SK-N-SH treated with all-trans-retinoic acid at 6 μM for 48 hours (cell line): ENCODE measurements at regions not wholly inside any gene's neighbourhood (a gene's known extent, or its start where the extent isn't known, plus 50 kb on each side); places are given as distances from the start of the nearest gene placed in this dataset.

Experiments used
- ATAC-seq: fragments of 200-7000 bp; cut with Tn5 transposase; 3 replicates; pipeline ENCODE4 v1.9.1; 2020; ENCODE audit warnings: mild to moderate bottlenecking, moderate library complexity
- ARNTL ChIP-seq: fragments of 450-650 bp; formaldehyde crosslinking; IDR thresholded peaks from 2 replicates; pipeline ENCODE4 v1.5.0; 2020; ENCODE audit warnings: low read depth, mild to moderate bottlenecking, moderate library complexity, borderline replicate concordance
- ESRRG ChIP-seq: fragments of 250-450 bp; sonication (Bioruptor Pico); IDR thresholded peaks from 2 replicates; pipeline ENCODE4 v1.6.1; 2021; ENCODE audit warnings: mild to moderate bottlenecking
- OSR1 ChIP-seq: fragments of 250-450 bp; sonication (Bioruptor Pico); IDR thresholded peaks from 2 replicates; pipeline ENCODE4 v1.8.0; 2022; ENCODE audit warnings: moderate library complexity, mild to moderate bottlenecking, inconsistent platforms
- SNAI2 ChIP-seq: fragments of 250-450 bp; sonication (Bioruptor Pico); IDR thresholded peaks from 2 replicates; pipeline ENCODE4 v1.5.0; 2020; ENCODE audit warnings: mild to moderate bottlenecking, moderate library complexity
- TOX ChIP-seq: fragments of 250-450 bp; sonication (Bioruptor Pico); IDR thresholded peaks from 2 replicates; pipeline ENCODE4 v1.8.0; 2021; ENCODE audit warnings: mild to moderate bottlenecking, moderate library complexity, borderline replicate concordance
- ZFP3 ChIP-seq: fragments of 250-450 bp; sonication (Bioruptor Pico); IDR thresholded peaks from 2 replicates; pipeline ENCODE4 v1.5.0; 2020; ENCODE audit warnings: mild to moderate bottlenecking, moderate library complexity
- ZNF565 ChIP-seq: fragments of 450-650 bp; formaldehyde crosslinking; conservative IDR thresholded peaks from 2 replicates; pipeline ENCODE4 v1.5.0; 2020; ENCODE audit warnings: low read depth, mild to moderate bottlenecking, moderate library complexity
- ZNF70 ChIP-seq: fragments of 450-650 bp; formaldehyde crosslinking; IDR thresholded peaks from 2 replicates; pipeline ENCODE4 v1.5.0; 2020; ENCODE audit warnings: mild to moderate bottlenecking, moderate library complexity
- ZNF8 ChIP-seq: fragments of 450-650 bp; formaldehyde crosslinking; IDR thresholded peaks from 2 replicates; pipeline ENCODE4 v1.5.0; 2020; ENCODE audit warnings: mild to moderate bottlenecking, moderate library complexity
- TF ChIP-seq, protein P1 (sequence below): fragments of 250-450 bp; sonication (Bioruptor Pico); IDR thresholded peaks from 2 replicates; pipeline ENCODE4 v1.5.0; 2020; ENCODE audit warnings: mild to moderate bottlenecking, moderate library complexity
- TF ChIP-seq, protein P2 (sequence below): fragments of 250-450 bp; sonication (Bioruptor Pico); IDR thresholded peaks from 2 replicates; pipeline ENCODE4 v1.8.0; 2021; ENCODE audit warnings: low read depth, mild to moderate bottlenecking, moderate library complexity, borderline replicate concordance
- TF ChIP-seq, protein P3 (sequence below): fragments of 250-450 bp; sonication (Bioruptor Pico); IDR thresholded peaks from 2 replicates; pipeline ENCODE4 v1.8.0; 2020; ENCODE audit warnings: mild to moderate bottlenecking, moderate library complexity, borderline replicate concordance
- TF ChIP-seq, protein P4 (sequence below): fragments of 250-450 bp; sonication (Bioruptor Pico); IDR thresholded peaks from 2 replicates; pipeline ENCODE4 v1.5.1; 2020; ENCODE audit warnings: low read depth, mild to moderate bottlenecking, moderate library complexity

DNA sequence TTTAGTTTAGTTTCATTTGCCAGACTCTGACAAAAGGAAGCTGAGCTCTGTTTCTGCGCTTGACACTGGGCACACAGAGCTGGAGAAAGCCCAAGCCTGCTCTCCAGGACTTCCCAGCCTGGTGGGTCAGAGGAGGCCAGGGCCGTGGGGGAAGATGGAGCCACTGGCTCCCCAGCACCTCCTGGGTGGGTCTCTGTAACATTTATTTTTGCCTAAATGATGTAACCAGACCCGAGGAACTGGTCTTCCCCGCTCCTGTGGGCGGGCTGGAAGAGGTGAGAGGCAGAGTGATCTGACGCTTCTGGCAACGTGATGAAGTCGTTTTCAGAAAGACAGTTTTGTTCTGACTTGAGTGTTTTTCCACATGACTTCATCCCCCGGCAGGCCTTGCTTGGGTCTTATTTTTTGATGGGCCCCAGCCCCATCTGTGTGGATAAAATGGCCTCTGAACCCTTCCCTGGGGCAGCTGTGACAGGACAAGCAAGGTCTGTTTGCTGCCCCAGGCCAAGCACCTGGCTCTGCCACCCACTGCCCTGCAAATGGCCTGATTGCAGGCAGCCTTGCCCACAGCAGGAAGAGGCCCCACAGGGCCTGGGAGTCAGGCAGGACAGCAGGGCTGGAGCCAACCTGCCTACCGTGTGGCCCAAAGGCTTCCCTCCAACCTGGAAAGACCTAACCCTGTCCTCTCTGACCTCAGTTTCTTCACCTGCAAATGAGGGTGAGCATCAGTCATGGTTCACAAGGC is 304.9 kb upstream of the ZMIZ1 start:
- TF ChIP-seq ZNF70 (CRISPR knock-in tag) (no peak), ESRRG (CRISPR knock-in tag) (no peak)
- no peak for ATAC-seq

DNA sequence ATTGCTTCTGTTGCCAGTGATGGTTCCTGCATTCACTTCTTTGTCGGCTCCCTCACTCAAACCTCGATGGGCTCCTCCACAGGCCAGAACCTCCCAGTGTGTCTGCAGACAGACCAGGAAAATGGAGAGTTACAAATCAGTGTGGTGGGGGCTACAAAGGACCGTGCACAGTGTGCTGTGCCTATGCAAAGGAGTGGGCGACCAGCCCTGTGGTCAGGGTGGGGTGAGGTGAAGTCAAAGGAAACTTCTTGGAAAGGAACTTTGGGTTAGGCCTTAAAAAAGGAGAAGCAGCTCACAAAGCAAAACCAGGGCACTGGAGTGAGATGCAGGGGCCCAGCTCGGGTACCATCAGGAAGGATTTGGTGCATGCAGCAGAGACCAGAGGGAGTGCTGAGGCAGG is 304.3 kb upstream of the ZMIZ1 start:
- no peak for TF ChIP-seq ZNF8 (CRISPR knock-in tag)
- TF ChIP-seq, protein P1, sequence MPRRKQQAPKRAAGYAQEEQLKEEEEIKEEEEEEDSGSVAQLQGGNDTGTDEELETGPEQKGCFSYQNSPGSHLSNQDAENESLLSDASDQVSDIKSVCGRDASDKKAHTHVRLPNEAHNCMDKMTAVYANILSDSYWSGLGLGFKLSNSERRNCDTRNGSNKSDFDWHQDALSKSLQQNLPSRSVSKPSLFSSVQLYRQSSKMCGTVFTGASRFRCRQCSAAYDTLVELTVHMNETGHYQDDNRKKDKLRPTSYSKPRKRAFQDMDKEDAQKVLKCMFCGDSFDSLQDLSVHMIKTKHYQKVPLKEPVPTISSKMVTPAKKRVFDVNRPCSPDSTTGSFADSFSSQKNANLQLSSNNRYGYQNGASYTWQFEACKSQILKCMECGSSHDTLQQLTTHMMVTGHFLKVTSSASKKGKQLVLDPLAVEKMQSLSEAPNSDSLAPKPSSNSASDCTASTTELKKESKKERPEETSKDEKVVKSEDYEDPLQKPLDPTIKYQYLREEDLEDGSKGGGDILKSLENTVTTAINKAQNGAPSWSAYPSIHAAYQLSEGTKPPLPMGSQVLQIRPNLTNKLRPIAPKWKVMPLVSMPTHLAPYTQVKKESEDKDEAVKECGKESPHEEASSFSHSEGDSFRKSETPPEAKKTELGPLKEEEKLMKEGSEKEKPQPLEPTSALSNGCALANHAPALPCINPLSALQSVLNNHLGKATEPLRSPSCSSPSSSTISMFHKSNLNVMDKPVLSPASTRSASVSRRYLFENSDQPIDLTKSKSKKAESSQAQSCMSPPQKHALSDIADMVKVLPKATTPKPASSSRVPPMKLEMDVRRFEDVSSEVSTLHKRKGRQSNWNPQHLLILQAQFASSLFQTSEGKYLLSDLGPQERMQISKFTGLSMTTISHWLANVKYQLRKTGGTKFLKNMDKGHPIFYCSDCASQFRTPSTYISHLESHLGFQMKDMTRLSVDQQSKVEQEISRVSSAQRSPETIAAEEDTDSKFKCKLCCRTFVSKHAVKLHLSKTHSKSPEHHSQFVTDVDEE (CRISPR knock-in tag), result no peak
- no peak for TF ChIP-seq OSR1 (CRISPR knock-in tag)
- TF ChIP-seq, all 23 proteins: peak for 0
- no peak for ATAC-seq

DNA sequence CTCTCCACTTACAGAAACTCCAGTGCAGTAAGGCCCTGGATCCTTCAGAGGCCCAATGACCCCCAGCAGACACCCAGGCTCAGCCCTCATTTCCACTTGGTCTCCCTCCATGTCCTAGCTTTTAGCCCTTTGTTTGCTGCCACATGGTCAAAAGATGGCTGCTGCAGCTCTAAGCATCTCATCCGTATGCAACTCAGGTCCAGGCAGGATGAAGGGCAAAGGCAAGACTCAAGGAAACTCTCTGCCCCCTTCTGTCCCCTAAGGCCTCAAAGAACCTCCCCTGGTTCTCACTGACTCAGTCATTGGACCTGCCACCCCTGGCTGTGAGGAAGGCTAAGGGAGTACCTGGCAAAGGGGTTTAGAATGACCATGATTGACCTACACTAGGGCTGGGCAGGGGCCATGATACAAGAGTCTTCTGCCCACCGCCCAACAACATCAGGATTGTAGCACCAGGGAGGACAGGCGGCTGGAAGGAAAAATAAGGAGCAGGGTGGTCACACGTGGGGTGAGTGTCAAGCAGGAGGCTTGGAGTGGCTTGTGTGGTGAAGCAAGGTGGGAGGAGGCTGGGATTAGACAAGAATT is 303.8 kb upstream of the ZMIZ1 start:
- TF ChIP-seq OSR1 (CRISPR knock-in tag) (no peak), SNAI2 (CRISPR knock-in tag) (no peak), TOX (CRISPR knock-in tag) (no peak), ESRRG (CRISPR knock-in tag) (no peak)
- no peak for ATAC-seq

DNA sequence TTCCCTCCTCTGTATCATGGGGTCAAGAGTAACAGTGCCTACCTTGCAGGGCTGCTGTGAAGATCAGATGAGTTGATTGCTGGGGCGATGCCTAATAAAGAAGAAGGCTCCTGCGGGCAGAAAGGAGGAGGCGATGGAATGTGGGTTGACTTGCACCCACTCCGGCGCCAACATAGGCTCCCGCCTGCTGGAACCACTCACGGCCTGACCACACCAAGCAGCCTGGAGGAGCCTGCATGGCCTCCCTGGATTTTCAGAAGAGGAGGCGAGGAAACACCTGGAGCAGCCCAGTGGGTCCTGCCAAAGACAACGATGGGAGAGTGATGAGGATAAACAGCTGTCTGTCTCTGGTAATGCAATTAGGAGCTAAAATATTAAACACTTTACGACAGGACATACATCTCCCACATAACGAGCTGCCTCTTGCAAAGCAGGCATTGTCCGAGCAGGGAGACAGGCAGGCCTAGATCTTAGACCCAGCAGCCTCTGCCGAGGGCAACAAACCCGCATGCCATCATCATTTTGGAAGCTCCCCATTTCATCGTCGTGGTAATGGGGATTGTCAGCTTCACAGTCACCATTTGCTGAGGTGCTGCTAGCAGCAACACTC is 302.9 kb upstream of the ZMIZ1 start:
- ATAC-seq, result no peak
- TF ChIP-seq, protein P1 (CRISPR knock-in tag), result 0 out of 2 replicates have a peak, but pooled peaks have one; percentile 32
- TF ChIP-seq, protein P2, sequence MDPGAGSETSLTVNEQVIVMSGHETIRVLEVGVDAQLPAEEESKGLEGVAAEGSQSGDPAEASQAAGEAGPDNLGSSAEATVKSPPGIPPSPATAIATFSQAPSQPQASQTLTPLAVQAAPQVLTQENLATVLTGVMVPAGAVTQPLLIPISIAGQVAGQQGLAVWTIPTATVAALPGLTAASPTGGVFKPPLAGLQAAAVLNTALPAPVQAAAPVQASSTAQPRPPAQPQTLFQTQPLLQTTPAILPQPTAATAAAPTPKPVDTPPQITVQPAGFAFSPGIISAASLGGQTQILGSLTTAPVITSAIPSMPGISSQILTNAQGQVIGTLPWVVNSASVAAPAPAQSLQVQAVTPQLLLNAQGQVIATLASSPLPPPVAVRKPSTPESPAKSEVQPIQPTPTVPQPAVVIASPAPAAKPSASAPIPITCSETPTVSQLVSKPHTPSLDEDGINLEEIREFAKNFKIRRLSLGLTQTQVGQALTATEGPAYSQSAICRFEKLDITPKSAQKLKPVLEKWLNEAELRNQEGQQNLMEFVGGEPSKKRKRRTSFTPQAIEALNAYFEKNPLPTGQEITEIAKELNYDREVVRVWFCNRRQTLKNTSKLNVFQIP (CRISPR knock-in tag), result no peak

DNA sequence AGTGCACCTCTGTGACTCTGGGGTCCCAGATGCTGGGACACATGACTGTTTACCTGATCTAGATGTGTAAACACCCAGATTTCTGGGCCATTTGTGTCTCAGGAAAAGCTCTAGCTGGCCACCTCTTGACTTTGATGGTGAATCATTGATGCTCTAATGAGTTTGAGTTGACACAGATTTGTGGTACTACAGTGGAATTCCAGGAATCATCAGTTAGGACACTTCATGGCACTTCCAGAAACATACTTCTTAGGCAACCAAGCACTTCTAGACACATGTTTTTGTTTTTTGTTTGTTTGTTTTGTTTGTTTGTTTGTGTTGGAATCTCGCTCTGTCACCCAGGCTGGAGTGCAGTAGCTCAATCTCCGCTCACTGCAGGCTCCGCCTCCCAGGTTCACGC is 302.2 kb upstream of the ZMIZ1 start:
- no peak for ATAC-seq
- TF ChIP-seq, protein P2 (CRISPR knock-in tag), result no peak
- TF ChIP-seq, protein P3, sequence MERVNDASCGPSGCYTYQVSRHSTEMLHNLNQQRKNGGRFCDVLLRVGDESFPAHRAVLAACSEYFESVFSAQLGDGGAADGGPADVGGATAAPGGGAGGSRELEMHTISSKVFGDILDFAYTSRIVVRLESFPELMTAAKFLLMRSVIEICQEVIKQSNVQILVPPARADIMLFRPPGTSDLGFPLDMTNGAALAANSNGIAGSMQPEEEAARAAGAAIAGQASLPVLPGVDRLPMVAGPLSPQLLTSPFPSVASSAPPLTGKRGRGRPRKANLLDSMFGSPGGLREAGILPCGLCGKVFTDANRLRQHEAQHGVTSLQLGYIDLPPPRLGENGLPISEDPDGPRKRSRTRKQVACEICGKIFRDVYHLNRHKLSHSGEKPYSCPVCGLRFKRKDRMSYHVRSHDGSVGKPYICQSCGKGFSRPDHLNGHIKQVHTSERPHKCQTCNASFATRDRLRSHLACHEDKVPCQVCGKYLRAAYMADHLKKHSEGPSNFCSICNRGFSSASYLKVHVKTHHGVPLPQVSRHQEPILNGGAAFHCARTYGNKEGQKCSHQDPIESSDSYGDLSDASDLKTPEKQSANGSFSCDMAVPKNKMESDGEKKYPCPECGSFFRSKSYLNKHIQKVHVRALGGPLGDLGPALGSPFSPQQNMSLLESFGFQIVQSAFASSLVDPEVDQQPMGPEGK, result no peak
- TF ChIP-seq SNAI2 (CRISPR knock-in tag), result no peak
- no peak for TF ChIP-seq ESRRG (CRISPR knock-in tag)
- no peak for TF ChIP-seq OSR1 (CRISPR knock-in tag)
- no peak for TF ChIP-seq ARNTL (CRISPR knock-in tag)
- no peak for TF ChIP-seq ZFP3 (CRISPR knock-in tag)
- no peak for TF ChIP-seq ZNF8 (CRISPR knock-in tag)
- TF ChIP-seq, protein P4, sequence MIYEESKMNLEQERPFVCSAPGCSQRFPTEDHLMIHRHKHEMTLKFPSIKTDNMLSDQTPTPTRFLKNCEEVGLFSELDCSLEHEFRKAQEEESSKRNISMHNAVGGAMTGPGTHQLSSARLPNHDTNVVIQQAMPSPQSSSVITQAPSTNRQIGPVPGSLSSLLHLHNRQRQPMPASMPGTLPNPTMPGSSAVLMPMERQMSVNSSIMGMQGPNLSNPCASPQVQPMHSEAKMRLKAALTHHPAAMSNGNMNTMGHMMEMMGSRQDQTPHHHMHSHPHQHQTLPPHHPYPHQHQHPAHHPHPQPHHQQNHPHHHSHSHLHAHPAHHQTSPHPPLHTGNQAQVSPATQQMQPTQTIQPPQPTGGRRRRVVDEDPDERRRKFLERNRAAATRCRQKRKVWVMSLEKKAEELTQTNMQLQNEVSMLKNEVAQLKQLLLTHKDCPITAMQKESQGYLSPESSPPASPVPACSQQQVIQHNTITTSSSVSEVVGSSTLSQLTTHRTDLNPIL, result no peak
- TF ChIP-seq ZNF565, result no peak
